HCT116 (cell line): ENCODE measurements at regions not wholly inside any gene's neighbourhood (a gene's known extent, or its start where the extent isn't known, plus 50 kb on each side); places are given as distances from the start of the nearest gene placed in this dataset.
A peak's percentile ranks its signal among the peaks of the same experiment; 100 is the strongest.

Source experiments
- ATAC-seq: fragments of 200-7000 bp; cut with Tn5 transposase; 2 replicates; pipeline ENCODE4 v1.9.1; 2020; ENCODE audit warnings: mild to moderate bottlenecking, moderate library complexity
- BruUV-seq: library from RNA; stranded (reverse); fragments of 400-500 nt; replicated peaks from 2 replicates; lab custom pipeline; 2021; lab: Mats Ljungman, UMichigan
- CTCF ChIA-PET: fragments of 300-600 bp; sonication (Branson Sonifier 250); formaldehyde crosslinking; loops from one replicate; lab custom pipeline; 2021; ENCODE audit warnings: antibody characterized with exemption; lab: Charles Lee
- POLR2A ChIA-PET: fragments of 300-600, 350-600 bp; sonication (Branson Sonifier 250); formaldehyde crosslinking; loops from one replicate; lab custom pipeline; 2021; ENCODE audit warnings: antibody characterized with exemption; lab: Charles Lee
- RAD21 ChIA-PET, 2 experiments: fragments of 300-600 bp; sonication (Branson Sonifier 250); formaldehyde crosslinking; loops; one replicate each; lab custom pipeline; 2023; ENCODE audit warnings: low total read pairs in 2 of 2; ENCODE audit not compliant: uncharacterized antibody in 2 of 2, unreplicated experiment in 2 of 2, low non-redundant PET in 1 of 2; lab: Charles Lee
- DNase-seq: peaks from one replicate; pipeline ENCODE4 v3.0.0-alpha.2; 2010; ENCODE audit warnings: low read depth, low spot score
- H2AFZ ChIP-seq: fragments of 200-600 bp; shearing (Covaris generic), sonication (generic); 2 replicates; pipeline ENCODE4 v1.6.1; 2017; ENCODE audit warnings: low read depth, mixed run types, mixed read lengths, antibody characterized with exemption, low read length; ENCODE audit not compliant: poor library complexity, severe bottlenecking
- H3K27ac ChIP-seq: 2 replicates; pipeline ENCODE4 v1.5.1; 2012; ENCODE audit warnings: low read depth, low read length
- H3K27me3 ChIP-seq: fragments of 200-600 bp; sonication (generic); 2 replicates; pipeline ENCODE4 v1.6.1; 2016; ENCODE audit warnings: mixed run types, low read length, mixed read lengths; ENCODE audit not compliant: insufficient read depth
- H3K36me3 ChIP-seq, 2 experiments: fragments of 200-500 bp in 1 of 2; fragments of 200-600 bp in 1 of 2; sonication (Bioruptor generic) in 1 of 2; sonication (generic) in 1 of 2; 2 replicates each; pipeline versions ENCODE4 v1.5.1 to v1.6.1; 2014 to 2016; ENCODE audit warnings: low read length in 2 of 2, inconsistent platforms in 1 of 2, mixed read lengths in 1 of 2, mixed run types in 1 of 2; ENCODE audit not compliant: insufficient read depth in 2 of 2, control insufficient read depth in 1 of 2
- H3K4me1 ChIP-seq, 2 experiments: fragments of 200-600 bp in 1 of 2; sonication (generic) in 1 of 2; 2 replicates each; pipeline versions ENCODE4 v1.5.1 to v1.6.1; 2012 to 2017; ENCODE audit warnings: low read length in 2 of 2, inconsistent platforms in 1 of 2, mild to moderate bottlenecking in 1 of 2, mixed read lengths in 1 of 2, mixed run types in 1 of 2, moderate library complexity in 1 of 2; ENCODE audit not compliant: insufficient read depth in 2 of 2, control insufficient read depth in 1 of 2
- H3K4me2 ChIP-seq: fragments of 200-600 bp; sonication (generic); 2 replicates; pipeline ENCODE4 v1.6.1; 2017; ENCODE audit warnings: mixed run types, low read length, mixed read lengths
- H3K4me3 ChIP-seq, 2 experiments: fragments of 200-600 bp in 1 of 2; sonication (generic) in 1 of 2; replicated peaks in 1 of 2; 2 replicates each; pipeline ENCODE4 v1.5.1; 2011 to 2016; ENCODE audit warnings: low read length in 2 of 2, control low read depth in 1 of 2, low read depth in 1 of 2, mild to moderate bottlenecking in 1 of 2, mixed read lengths in 1 of 2, mixed run types in 1 of 2
- H3K79me2 ChIP-seq: fragments of 200-600 bp; sonication (generic); 2 replicates; pipeline ENCODE4 v1.6.1; 2017; ENCODE audit warnings: mild to moderate bottlenecking, mixed run types, low read length, moderate library complexity, mixed read lengths; ENCODE audit not compliant: insufficient read depth
- H3K9ac ChIP-seq: fragments of 200-600 bp; sonication (generic); 2 replicates; pipeline ENCODE4 v1.6.1; 2016; ENCODE audit warnings: low read length, mixed read lengths
- H3K9me2 ChIP-seq: fragments of 200-600 bp; sonication (generic), shearing (Covaris generic); 2 replicates; pipeline ENCODE4 v1.6.1; 2017; ENCODE audit warnings: mixed run types, mild to moderate bottlenecking, moderate library complexity; ENCODE audit not compliant: insufficient read depth
- H3K9me3 ChIP-seq, 2 experiments: fragments of 200-500 bp in 1 of 2; fragments of 200-600 bp in 1 of 2; sonication (Bioruptor generic) in 1 of 2; sonication (generic) in 1 of 2; 2 replicates each; pipeline ENCODE4 v1.6.1; 2014 to 2017; ENCODE audit warnings: low read length in 2 of 2, mixed read lengths in 2 of 2, inconsistent platforms in 1 of 2, low read depth in 1 of 2, mild to moderate bottlenecking in 1 of 2, mixed run types in 1 of 2, moderate library complexity in 1 of 2; ENCODE audit not compliant: control insufficient read depth in 1 of 2, insufficient read depth in 1 of 2
- H4K20me1 ChIP-seq: fragments of 200-600 bp; sonication (generic), shearing (Covaris generic); 2 replicates; pipeline ENCODE4 v1.6.1; 2017; ENCODE audit warnings: mixed run types, mild to moderate bottlenecking, moderate library complexity; ENCODE audit not compliant: insufficient read depth
- CBX3 ChIP-seq: IDR thresholded peaks from 2 replicates; pipeline ENCODE4 v1.6.1; 2012; ENCODE audit warnings: low read depth
- CTCF ChIP-seq, 3 experiments: fragments of 200-600 bp in 1 of 3; sonication (generic) in 1 of 3; IDR thresholded peaks in 2 of 3; conservative IDR thresholded peaks in 1 of 3; 2 replicates each; pipeline ENCODE4 v1.5.1; 2012 to 2017; ENCODE audit warnings: low read depth in 2 of 3, low read length in 2 of 3, antibody characterized with exemption in 1 of 3, borderline replicate concordance in 1 of 3, control low read depth in 1 of 3, mild to moderate bottlenecking in 1 of 3, mixed read lengths in 1 of 3, mixed run types in 1 of 3, moderate library complexity in 1 of 3; ENCODE audit not compliant: insufficient read depth in 1 of 3
- EGR1 ChIP-seq: IDR thresholded peaks from 2 replicates; pipeline ENCODE4 v1.6.1; 2012; ENCODE audit warnings: low read depth
- EZH2 ChIP-seq: fragments of 200-600 bp; sonication (generic); IDR thresholded peaks from 2 replicates; pipeline ENCODE4 v1.6.1; 2017; ENCODE audit warnings: antibody characterized with exemption, mixed run types
- FOSL1 ChIP-seq: IDR thresholded peaks from 2 replicates; pipeline ENCODE4 v1.6.1; 2012; ENCODE audit warnings: low read depth
- MAX ChIP-seq: IDR thresholded peaks from 2 replicates; pipeline ENCODE4 v1.6.1; 2012
- POLR2A ChIP-seq: IDR thresholded peaks from 2 replicates; pipeline ENCODE4 v1.7.0; 2011; ENCODE audit warnings: borderline replicate concordance; ENCODE audit not compliant: insufficient read depth, insufficient read length; ENCODE audit errors: extremely low read depth
- RAD21 ChIP-seq: IDR thresholded peaks from 2 replicates; pipeline ENCODE4 v1.6.1; 2012; ENCODE audit warnings: low read depth, mild to moderate bottlenecking
- SIN3A ChIP-seq: IDR thresholded peaks from 2 replicates; pipeline ENCODE4 v1.6.1; 2012; ENCODE audit warnings: low read depth
- SP1 ChIP-seq: IDR thresholded peaks from 2 replicates; pipeline ENCODE4 v1.6.1; 2012; ENCODE audit warnings: low read depth
- SRF ChIP-seq: IDR thresholded peaks from 2 replicates; pipeline ENCODE4 v1.6.1; 2012; ENCODE audit warnings: low read depth
- TCF7L2 ChIP-seq: IDR thresholded peaks from 2 replicates; pipeline ENCODE4 v1.7.0; 2011; ENCODE audit warnings: borderline replicate concordance, inconsistent platforms; ENCODE audit not compliant: insufficient read depth, insufficient read length; ENCODE audit errors: extremely low read depth
- YY1 ChIP-seq: IDR thresholded peaks from 2 replicates; pipeline ENCODE4 v1.6.1; 2011; ENCODE audit warnings: low read length, low read depth, moderate library complexity, mild to moderate bottlenecking; ENCODE audit not compliant: insufficient replicate concordance; ENCODE audit errors: extremely low read depth
- ZBTB33 ChIP-seq: IDR thresholded peaks from 2 replicates; pipeline ENCODE4 v1.6.1; 2011; ENCODE audit warnings: mild to moderate bottlenecking, low read length, moderate library complexity; ENCODE audit not compliant: insufficient replicate concordance; ENCODE audit errors: extremely low read depth
- ZFX ChIP-seq: fragments of 450-650 bp; IDR thresholded peaks from 2 replicates; pipeline ENCODE4 v1.6.1; 2017
- ZNF274 ChIP-seq: fragments of 200-500 bp; sonication (Bioruptor generic); IDR thresholded peaks from 2 replicates; pipeline ENCODE4 v1.6.1; 2014; ENCODE audit warnings: mild to moderate bottlenecking, low read depth, low read length, inconsistent platforms
- intact Hi-C: fragments of 100-400 bp; cut with micrococcal nuclease; formaldehyde crosslinking; loops from 2 replicates; pipeline ENCODE4 v1.10.0; 2022
- TF ChIP-seq, protein P1 (sequence below): IDR thresholded peaks from 2 replicates; pipeline ENCODE4 v1.6.1; 2012

DNA sequence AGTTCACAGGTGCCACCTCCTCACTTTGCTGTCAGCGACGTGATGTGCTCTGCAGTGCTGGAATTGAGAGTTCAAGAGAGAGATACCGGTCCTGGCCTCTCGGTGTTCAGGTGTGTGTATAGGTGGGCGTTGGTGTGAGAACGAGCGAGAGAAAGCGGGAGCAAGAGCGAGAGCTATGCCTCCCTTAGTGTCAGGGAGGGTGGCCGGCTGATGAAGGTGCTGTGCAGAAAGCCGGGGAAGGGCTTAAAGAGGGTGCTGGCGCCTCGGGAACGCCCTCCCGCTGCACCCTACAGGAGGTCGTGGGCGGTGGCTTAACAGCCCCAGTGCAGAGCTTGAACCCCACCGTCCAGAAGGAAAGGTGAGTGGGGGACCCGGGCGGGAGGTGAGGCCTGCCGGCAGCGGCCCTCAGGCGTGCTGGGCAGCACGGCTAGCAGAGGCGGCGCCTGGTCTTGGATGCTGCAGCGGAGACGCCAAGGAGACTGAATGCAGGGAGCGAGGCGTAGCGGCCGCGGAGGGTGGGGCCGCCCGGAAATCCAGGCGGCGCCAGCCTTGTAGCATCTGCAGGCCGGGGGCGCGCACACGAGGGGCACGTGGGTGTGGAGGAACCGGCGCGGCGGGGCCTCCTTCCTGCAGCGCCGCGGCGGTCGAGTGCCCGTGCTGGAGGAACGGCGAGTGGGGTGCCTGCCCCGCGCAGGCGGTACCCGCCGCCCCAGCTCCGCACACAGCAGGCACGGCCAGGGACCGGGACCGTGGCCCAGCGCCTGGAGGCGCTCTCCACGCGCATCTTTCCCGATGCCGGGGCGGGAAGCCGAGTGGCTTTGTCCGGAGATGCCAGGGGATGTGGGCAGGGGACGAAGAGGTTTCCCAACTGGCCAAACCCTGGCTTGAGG lies 246.8 kb upstream of the TOPAZ1 start:
- Histone ChIP-seq H3K4me1 (peaks cover 0 to 4% of the 10 kb centered on the region in 2 experiments; a peak in 1 of 4 replicates), H3K9ac (no peak overlapping the region), H4K20me1 (no peaks in the 10 kb centered on the region), H3K4me2 (peak overlapping the region; percentile 61), H2AFZ (peak overlapping the region; percentile 15), H3K9me2 (no peaks in the 10 kb centered on the region), H3K4me3 (peak overlapping the region; percentile 26 to 35), H3K9me3 (no peaks in the 10 kb centered on the region), H3K27me3 (peaks cover 16% of the 10 kb centered on the region; the same call in 1 of the 2 replicates), H3K27ac (no peak overlapping the region), H3K79me2 (no peaks in the 10 kb centered on the region), H3K36me3 (no peaks in the 10 kb centered on the region)
- BruUV-seq: no TSS peak
- ATAC-seq (peak; percentile 78), DNase-seq (no peak)
- intact Hi-C loops: no loop called here
- ChIA-PET RAD21 (no interaction called here), POLR2A (no interaction called here), CTCF (no interaction called here)
- TF ChIP-seq, protein P1, sequence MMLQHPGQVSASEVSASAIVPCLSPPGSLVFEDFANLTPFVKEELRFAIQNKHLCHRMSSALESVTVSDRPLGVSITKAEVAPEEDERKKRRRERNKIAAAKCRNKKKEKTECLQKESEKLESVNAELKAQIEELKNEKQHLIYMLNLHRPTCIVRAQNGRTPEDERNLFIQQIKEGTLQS: no peak
- TF ChIP-seq YY1 (no peak), EZH2 (no peak), FOSL1 (no peak), POLR2A (no peak), SIN3A (no peak), CBX3 (no peak), SP1 (no peak), ZBTB33 (no peak), RAD21 (no peak), ZNF274 (no peak), TCF7L2 (no peak), SRF (no peak), MAX (no peak), ZFX (no peak), EGR1 (no peak), CTCF (IDR thresholded peaks at IDR 0.05 in 2 of 3, conservative IDR thresholded peaks at IDR 0.05 in 1 of 3; ENCODE audit: borderline replicate concordance in 1 of 3, insufficient read depth in 1 of 3, low read depth in 2 of 3, low read length in 2 of 3) (no peak)
